NT2/D1 (cell line): ENCODE measurements at regions not wholly inside any gene's neighbourhood (a gene's known extent, or its start where the extent isn't known, plus 50 kb on each side); places are given as distances from the start of the nearest gene placed in this dataset.

Experiments used
- DNase-seq: peaks from one replicate; pipeline ENCODE4 v3.0.0-alpha.2; 2011; ENCODE audit warnings: low read depth, low spot score
- H3K27me3 ChIP-seq: 2 replicates; pipeline ENCODE4 v1.6.0; 2011; ENCODE audit warnings: mild to moderate bottlenecking; ENCODE audit not compliant: insufficient read length, insufficient read depth
- H3K36me3 ChIP-seq: 2 replicates; pipeline ENCODE4 v1.6.1; 2011; ENCODE audit warnings: mild to moderate bottlenecking, low read length, mixed read lengths; ENCODE audit not compliant: insufficient read depth, insufficient read length
- H3K4me1 ChIP-seq: 2 replicates; pipeline ENCODE4 v1.5.1; 2011; ENCODE audit not compliant: insufficient read depth, insufficient read length
- H3K4me3 ChIP-seq: 2 replicates; pipeline ENCODE4 v1.5.1; 2011; ENCODE audit warnings: low read depth; ENCODE audit not compliant: insufficient read length
- H3K9ac ChIP-seq: 2 replicates; pipeline ENCODE4 v1.6.0; 2011; ENCODE audit warnings: low read depth; ENCODE audit not compliant: insufficient read length
- H3K9me3 ChIP-seq: 2 replicates; pipeline ENCODE4 v1.5.1; 2011; ENCODE audit warnings: mild to moderate bottlenecking, low read length; ENCODE audit not compliant: insufficient read depth
- SUZ12 ChIP-seq: IDR thresholded peaks from 2 replicates; pipeline ENCODE4 v1.6.1; 2011; ENCODE audit not compliant: insufficient read length, insufficient read depth; ENCODE audit errors: extremely low read depth
- YY1 ChIP-seq: IDR thresholded peaks from 2 replicates; pipeline ENCODE4 v1.6.1; 2011; ENCODE audit not compliant: insufficient read length, insufficient read depth
- ZNF274 ChIP-seq: IDR thresholded peaks from 2 replicates; pipeline ENCODE4 v1.6.1; 2011; ENCODE audit warnings: mild to moderate bottlenecking, low read depth, low read length

DNA sequence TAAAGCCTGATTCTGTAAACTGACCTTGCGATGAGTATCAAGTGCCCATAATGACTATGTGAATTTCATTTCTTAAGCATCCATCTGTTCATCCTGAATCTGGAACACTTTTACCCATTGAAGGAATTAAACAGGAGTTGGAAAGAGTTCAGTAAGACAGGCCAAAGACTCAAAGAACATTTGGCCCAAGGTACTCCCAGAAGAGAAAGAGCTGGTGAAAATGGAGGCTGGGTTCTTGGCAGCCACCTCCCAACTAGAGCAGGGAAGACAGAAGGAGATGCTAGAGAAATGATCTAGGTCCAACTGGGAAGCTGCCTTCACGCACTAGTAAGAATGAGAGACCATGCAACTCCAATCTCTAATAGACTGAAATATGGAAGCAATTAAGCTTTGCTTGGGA is 57.1 kb upstream of the ADRA1D start:
- Histone ChIP-seq H3K9ac (no peak overlapping the region), H3K36me3 (no peaks in the 10 kb centered on the region), H3K9me3 (no peaks in the 10 kb centered on the region), H3K27me3 (no peaks in the 10 kb centered on the region), H3K4me1 (no peaks in the 10 kb centered on the region), H3K4me3 (no peak overlapping the region)
- DNase-seq, result no peak
- TF ChIP-seq ZNF274, result no peak
- no peak for TF ChIP-seq YY1
- no peak for TF ChIP-seq SUZ12

DNA sequence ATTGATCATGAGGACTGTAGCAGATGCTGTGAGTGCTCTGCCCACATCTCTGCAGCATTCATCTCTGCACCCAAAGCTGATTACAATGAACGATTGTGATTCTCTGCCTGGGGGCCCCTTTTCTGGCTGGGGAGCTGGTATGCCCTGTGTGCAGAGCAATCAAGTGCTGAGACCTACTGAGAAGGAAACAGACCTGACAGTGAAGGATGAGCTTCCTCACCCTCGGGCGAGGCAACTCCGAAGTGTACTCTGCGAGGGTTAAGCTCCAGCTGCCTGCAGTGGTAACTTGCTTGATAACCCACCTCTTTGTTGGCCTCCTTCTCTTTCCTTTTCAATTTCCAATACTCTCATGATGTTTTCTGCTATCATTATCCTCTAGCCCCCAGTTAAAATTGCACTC is 56.0 kb upstream of the ADRA1D start:
- H3K4me1 ChIP-seq, result no peaks in the 10 kb centered on the region
- DNase-seq, result no peak
- H3K9me3 ChIP-seq, result no peaks in the 10 kb centered on the region
- no peak for TF ChIP-seq SUZ12
- no peaks in the 10 kb centered on the region for H3K27me3 ChIP-seq
- H3K9ac ChIP-seq, result no peak overlapping the region
- no peaks in the 10 kb centered on the region for H3K36me3 ChIP-seq
- H3K4me3 ChIP-seq, result no peak overlapping the region

DNA sequence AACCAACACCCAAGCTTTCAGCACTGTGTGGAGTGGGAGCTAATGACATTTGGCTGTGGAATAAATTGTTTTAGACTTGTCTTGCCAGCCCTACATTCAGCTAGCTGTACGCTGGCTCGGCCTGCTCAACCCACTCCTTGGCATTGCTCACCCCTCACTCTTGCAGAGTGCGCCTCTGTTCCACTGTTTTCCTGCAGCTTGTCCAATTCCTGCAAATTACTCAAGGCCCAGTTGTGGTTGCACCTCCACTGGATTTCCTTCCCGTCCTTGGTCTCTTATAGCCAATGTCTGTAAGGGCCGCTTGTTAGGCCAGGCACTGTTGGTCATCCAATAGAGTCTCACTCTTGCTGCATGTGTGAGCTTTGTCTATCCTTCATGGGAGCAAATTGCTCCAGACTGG is 55.5 kb upstream of the ADRA1D start:
- H3K4me3 ChIP-seq, result no peak overlapping the region

DNA sequence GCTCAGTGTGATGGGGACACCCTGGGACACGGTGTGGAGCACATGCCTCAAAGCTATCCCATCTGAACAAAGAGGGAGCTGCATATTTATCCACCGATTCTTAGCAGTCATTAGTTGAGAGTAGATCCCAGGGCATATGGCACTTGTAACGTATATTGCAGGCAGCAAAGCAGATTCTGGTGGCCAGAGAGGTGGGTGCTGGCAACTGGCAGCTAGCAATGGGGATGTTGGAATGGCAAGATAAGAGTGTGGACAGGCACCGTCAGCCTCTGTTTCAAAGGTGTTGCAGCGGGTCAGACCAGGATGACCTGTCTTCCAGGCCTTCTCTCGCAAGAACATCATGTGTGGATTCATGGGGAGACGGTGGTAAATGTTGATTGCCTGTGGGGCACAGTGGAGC is 54.0 kb upstream of the ADRA1D start:
- DNase-seq, result no peak
- Histone ChIP-seq H3K36me3 (no peaks in the 10 kb centered on the region), H3K4me3 (no peak overlapping the region), H3K27me3 (no peaks in the 10 kb centered on the region), H3K4me1 (no peaks in the 10 kb centered on the region), H3K9ac (no peak overlapping the region), H3K9me3 (no peaks in the 10 kb centered on the region; the same call in 1 of the 2 replicates)
- TF ChIP-seq ZNF274 (no peak), SUZ12 (no peak), YY1 (no peak)

More for the DNA sequence above, 55.5 kb upstream of the ADRA1D start:
- DNase-seq, result no peak
- Histone ChIP-seq H3K9ac (no peak overlapping the region), H3K4me1 (no peaks in the 10 kb centered on the region), H3K27me3 (no peaks in the 10 kb centered on the region), H3K36me3 (no peaks in the 10 kb centered on the region), H3K9me3 (no peaks in the 10 kb centered on the region)
- no peak for TF ChIP-seq SUZ12
- no peak for TF ChIP-seq YY1
- TF ChIP-seq ZNF274, result no peak

DNA sequence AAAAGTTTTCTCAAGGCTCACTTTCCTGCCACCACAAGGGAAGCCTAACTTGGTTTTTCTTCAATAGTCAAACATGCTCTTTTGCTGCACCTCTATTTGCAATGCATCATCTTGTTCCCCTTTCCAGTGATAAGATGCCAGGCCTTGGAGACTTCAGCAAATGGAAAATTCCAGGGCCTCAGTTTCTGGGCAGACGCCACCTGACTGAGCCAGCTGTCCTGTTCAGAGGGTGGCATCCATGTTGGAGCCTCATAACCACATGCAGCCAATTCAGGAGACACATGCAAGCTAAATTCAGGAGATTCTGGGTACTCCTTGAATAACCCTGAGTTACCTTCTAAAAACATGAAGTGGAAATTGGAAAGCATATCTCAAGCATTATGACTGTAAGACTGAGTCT is 51.8 kb upstream of the ADRA1D start:
- TF ChIP-seq SUZ12 (no peak), ZNF274 (no peak), YY1 (no peak)
- Histone ChIP-seq H3K4me1 (no peaks in the 10 kb centered on the region), H3K27me3 (no peaks in the 10 kb centered on the region), H3K4me3 (no peak overlapping the region), H3K9me3 (no peaks in the 10 kb centered on the region; the same call in 1 of the 2 replicates), H3K9ac (no peak overlapping the region), H3K36me3 (no peaks in the 10 kb centered on the region)
- DNase-seq, result no peak

DNA sequence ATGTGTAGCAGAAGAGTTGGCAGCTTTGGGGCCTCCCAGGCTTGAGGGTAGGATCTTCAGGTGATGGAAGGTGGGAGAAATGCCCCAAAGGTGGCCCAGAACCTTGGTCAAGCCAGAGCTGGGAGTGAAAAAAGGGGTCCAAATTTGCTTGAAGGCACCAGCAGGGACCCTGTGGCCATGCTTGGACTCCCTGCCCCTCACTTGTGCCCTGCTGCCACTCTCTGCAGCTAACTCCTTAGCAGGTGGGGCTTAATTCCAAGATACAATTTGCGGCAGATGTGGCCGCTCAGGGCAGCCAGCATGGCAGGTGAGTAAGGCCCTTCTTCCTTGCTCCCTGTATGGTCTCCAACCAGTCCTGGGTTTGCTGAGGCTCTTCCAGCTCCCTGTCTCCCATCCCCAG is 51.3 kb upstream of the ADRA1D start:
- no peak for TF ChIP-seq YY1
- TF ChIP-seq SUZ12, result no peak
- no peak for TF ChIP-seq ZNF274
- no peak overlapping the region for H3K9ac ChIP-seq
- no peak for DNase-seq
- H3K9me3 ChIP-seq, result no peaks in the 10 kb centered on the region; the same call in 1 of the 2 replicates
- no peaks in the 10 kb centered on the region for H3K27me3 ChIP-seq
- no peak overlapping the region for H3K4me3 ChIP-seq
- no peaks in the 10 kb centered on the region for H3K36me3 ChIP-seq
- H3K4me1 ChIP-seq, result no peaks in the 10 kb centered on the region

DNA sequence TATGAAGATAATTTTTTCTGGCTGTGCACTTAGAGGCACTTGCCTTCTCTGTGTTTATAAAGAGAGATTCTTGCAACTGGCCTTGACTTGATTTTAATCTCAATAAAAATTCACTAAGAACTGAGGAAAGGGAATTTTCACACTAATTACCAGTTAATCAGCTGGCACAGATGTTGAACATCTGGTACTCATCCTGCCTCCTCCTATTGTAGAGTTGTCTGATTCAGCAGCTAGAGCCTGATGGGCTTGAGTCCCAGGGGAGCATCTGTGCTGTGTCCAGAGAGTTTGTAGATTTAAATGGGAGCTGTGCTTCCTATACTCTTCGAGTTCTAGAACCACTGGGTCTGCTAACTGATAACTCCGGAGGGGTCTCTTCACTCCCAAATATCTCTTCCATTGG is 50.7 kb upstream of the ADRA1D start:
- Histone ChIP-seq H3K4me1 (no peaks in the 10 kb centered on the region), H3K4me3 (no peak overlapping the region), H3K9me3 (no peaks in the 10 kb centered on the region; the same call in 1 of the 2 replicates), H3K36me3 (no peaks in the 10 kb centered on the region), H3K27me3 (no peaks in the 10 kb centered on the region), H3K9ac (no peak overlapping the region)
- TF ChIP-seq ZNF274, result no peak
- no peak for TF ChIP-seq SUZ12
- TF ChIP-seq YY1, result no peak
- DNase-seq, result no peak

DNA sequence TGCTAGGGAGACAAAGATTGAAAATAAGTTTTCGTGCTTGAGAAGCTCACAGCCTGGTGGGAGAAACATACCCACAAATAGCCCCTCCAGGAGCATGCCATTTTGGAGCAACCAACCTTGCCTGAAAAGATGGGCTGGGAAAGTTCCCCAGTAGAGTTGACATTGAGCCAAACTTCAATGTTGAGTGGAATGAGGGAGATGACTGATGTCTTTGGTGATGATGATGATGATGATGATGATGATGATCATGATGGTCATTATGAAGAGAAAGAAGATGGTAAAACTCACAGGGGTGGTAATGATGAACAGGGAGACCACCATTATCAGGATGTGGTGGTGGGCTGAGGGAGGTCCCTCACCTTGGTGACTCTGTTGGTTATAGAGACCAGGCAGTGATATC is 50.1 kb upstream of the ADRA1D start:
- H3K9ac ChIP-seq, result no peak overlapping the region
- no peaks in the 10 kb centered on the region for H3K27me3 ChIP-seq
- DNase-seq, result no peak
- H3K36me3 ChIP-seq, result no peaks in the 10 kb centered on the region
- no peaks in the 10 kb centered on the region; the same call in 1 of the 2 replicates for H3K9me3 ChIP-seq
- H3K4me3 ChIP-seq, result no peak overlapping the region
- TF ChIP-seq YY1, result no peak
- no peak for TF ChIP-seq SUZ12
- TF ChIP-seq ZNF274, result no peak
- no peaks in the 10 kb centered on the region for H3K4me1 ChIP-seq
